Activated CD8-positive, alpha-beta memory T cell treated with anti-CD3 and anti-CD28 coated beads for 1 hour (primary cell): ENCODE measurements at regions not wholly inside any gene's neighbourhood (a gene's known extent, or its start where the extent isn't known, plus 50 kb on each side); places are given as distances from the start of the nearest gene placed in this dataset.
"Not testable (repeated sequence)": the region's sequence is repeated elsewhere in the genome, so short reads cannot be mapped to it uniquely, and the experiment has no call there.

Experiments
- DNase-seq, 2 donors: peaks; one replicate each; pipeline ENCODE4 v3.0.0-alpha.2; 2020; ENCODE audit warnings: low read depth in 1 of 2; ENCODE audit errors: extremely low read depth in 1 of 2

GRCh38 chr2:34519659-34520058, 920.6 kb upstream of the FAM98A start:
- DNase-seq: no peak

- DNase-seq: no peak
Measured at GRCh38 chr2:34498561-34498960, 899.5 kb upstream of the FAM98A start.

- not testable (repeated sequence) for DNase-seq
Measured at GRCh38 chr2:34494192-34494591, 895.1 kb upstream of the FAM98A start.

GRCh38 chr2:34492561-34493455, 893.7 kb upstream of the FAM98A start:
- DNase-seq: no peak

- DNase-seq: no peak
Measured at GRCh38 chr2:34486965-34487364, 887.9 kb upstream of the FAM98A start.

GRCh38 chr2:34481542-34481941, 882.4 kb upstream of the FAM98A start:
- no peak for DNase-seq

GRCh38 chr2:34480366-34480765, 881.3 kb upstream of the FAM98A start:
- no peak for DNase-seq

- no peak for DNase-seq
Measured at GRCh38 chr2:34475156-34475555, 876.1 kb upstream of the FAM98A start.

GRCh38 chr2:34474646-34475045, 875.5 kb upstream of the FAM98A start:
- DNase-seq: no peak

GRCh38 chr2:34447097-34447496, 848.0 kb upstream of the FAM98A start:
- no peak for DNase-seq

- DNase-seq: no peak
Measured at GRCh38 chr2:34423301-34423700, 824.2 kb upstream of the FAM98A start.

- no peak for DNase-seq
Measured at GRCh38 chr2:34419856-34420255, 820.8 kb upstream of the FAM98A start.

GRCh38 chr2:34416856-34417255, 817.8 kb upstream of the FAM98A start:
- DNase-seq: no peak

GRCh38 chr2:34414856-34415255, 815.8 kb upstream of the FAM98A start:
- DNase-seq: no peak

GRCh38 chr2:34408100-34408499, 809.0 kb upstream of the FAM98A start:
- DNase-seq: no peak

GRCh38 chr2:34403512-34403911, 804.4 kb upstream of the FAM98A start:
- DNase-seq: no peak

GRCh38 chr2:34402376-34402775, 803.3 kb upstream of the FAM98A start:
- no peak for DNase-seq

GRCh38 chr2:34401186-34401585, 802.1 kb upstream of the FAM98A start:
- no peak for DNase-seq

GRCh38 chr2:34388446-34388845, 789.3 kb upstream of the FAM98A start:
- DNase-seq: no peak

- DNase-seq: no peak
Measured at GRCh38 chr2:34387536-34387935, 788.4 kb upstream of the FAM98A start.

GRCh38 chr2:34379586-34379985, 780.5 kb upstream of the FAM98A start:
- DNase-seq: no peak

GRCh38 chr2:34373586-34374233, 774.6 kb upstream of the FAM98A start:
- no peak for DNase-seq
